OCI-LY1 (cell line): ENCODE measurements at regions not wholly inside any gene's neighbourhood (a gene's known extent, or its start where the extent isn't known, plus 50 kb on each side); places are given as distances from the start of the nearest gene placed in this dataset.

Experiments
- EZH2 ChIP-seq: fragments of 200-600 bp; sonication (generic), shearing (Covaris generic); IDR thresholded peaks from 2 replicates; pipeline ENCODE4 v1.8.0; 2017; ENCODE audit warnings: borderline replicate concordance, mixed run types, mild to moderate bottlenecking, antibody characterized with exemption, low read length, moderate library complexity, mixed read lengths
- TF ChIP-seq, protein P1 (sequence below): fragments of 200-600 bp; sonication (generic), shearing (Covaris generic); IDR thresholded peaks from 2 replicates; pipeline ENCODE4 v1.5.1; 2017; ENCODE audit warnings: mild to moderate bottlenecking, antibody characterized with exemption, low read length, moderate library complexity, mixed read lengths

DNA sequence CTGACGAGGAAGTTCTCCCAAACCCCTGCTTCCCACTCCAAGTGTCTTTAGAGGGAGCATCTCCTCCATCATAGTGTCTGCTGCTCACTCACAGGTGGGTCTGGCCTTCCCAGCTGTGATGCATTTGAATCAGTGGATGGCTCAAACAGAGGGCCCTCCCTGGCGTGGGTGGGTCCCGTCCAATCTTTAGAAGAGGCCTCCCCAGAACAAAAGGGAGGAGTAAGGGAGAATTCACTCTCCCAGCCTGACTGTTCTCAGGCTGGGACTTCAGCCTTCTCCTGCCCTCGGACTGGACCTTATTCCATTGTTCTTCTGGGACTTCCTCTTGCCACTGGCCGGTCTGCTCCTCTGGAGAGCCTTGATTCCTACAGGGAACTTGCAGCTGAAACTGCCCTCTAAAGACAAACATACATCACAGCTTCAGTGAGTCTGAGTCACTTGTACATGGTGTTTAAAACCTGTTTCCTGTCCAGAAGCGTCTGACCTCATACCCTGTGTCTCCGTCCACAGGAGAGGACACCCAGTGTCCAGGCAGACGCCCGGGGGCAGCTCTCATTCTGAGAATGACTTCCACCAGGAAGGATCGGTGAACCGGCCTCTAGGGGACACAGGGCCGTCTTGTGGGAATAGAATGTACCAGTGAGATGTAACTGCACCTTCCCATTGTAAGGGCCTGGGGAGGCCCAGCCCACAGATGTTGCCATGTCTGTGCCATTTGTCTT is 234.7 kb downstream of the BRD1 start:
- TF ChIP-seq, protein P1, sequence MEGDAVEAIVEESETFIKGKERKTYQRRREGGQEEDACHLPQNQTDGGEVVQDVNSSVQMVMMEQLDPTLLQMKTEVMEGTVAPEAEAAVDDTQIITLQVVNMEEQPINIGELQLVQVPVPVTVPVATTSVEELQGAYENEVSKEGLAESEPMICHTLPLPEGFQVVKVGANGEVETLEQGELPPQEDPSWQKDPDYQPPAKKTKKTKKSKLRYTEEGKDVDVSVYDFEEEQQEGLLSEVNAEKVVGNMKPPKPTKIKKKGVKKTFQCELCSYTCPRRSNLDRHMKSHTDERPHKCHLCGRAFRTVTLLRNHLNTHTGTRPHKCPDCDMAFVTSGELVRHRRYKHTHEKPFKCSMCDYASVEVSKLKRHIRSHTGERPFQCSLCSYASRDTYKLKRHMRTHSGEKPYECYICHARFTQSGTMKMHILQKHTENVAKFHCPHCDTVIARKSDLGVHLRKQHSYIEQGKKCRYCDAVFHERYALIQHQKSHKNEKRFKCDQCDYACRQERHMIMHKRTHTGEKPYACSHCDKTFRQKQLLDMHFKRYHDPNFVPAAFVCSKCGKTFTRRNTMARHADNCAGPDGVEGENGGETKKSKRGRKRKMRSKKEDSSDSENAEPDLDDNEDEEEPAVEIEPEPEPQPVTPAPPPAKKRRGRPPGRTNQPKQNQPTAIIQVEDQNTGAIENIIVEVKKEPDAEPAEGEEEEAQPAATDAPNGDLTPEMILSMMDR = no peak
- TF ChIP-seq EZH2 = no peak
